K562 (cell line): ENCODE measurements at regions not wholly inside any gene's neighbourhood (a gene's known extent, or its start where the extent isn't known, plus 50 kb on each side); places are given as distances from the start of the nearest gene placed in this dataset.
A peak's percentile ranks its signal among the peaks of the same experiment; 100 is the strongest.

Source experiments
- ATAC-seq: fragments of 200-7000 bp; cut with Tn5 transposase; 3 replicates; pipeline ENCODE4 v1.9.1; 2020; ENCODE audit warnings: moderate library complexity
- BruUV-seq: library from RNA; stranded (reverse); fragments of 400-500 nt; replicated peaks from 2 replicates; lab custom pipeline; 2021; lab: Mats Ljungman, UMichigan
- CTCF ChIA-PET: fragments of 300-600 bp; formaldehyde crosslinking; extraction: SDS; loops from one replicate; lab custom pipeline; 2021; ENCODE audit warnings: low intra/inter-chr PET ratio; lab: Yijun Ruan, JAX
- POLR2A ChIA-PET: fragments of 300-600, 350-650 bp; sonication (Branson Sonifier 250); formaldehyde crosslinking; extraction: SDS; loops from one replicate; lab custom pipeline; 2021; ENCODE audit warnings: antibody characterized with exemption, inconsistent platforms; lab: Yijun Ruan, JAX
- DNase-seq, 4 experiments: peaks; one replicate each; pipeline versions ENCODE4 v3.0.0 to v3.0.0-alpha.2; 2011 to 2018; ENCODE audit warnings: low spot score in 3 of 4, mixed read lengths in 3 of 4; ENCODE audit errors: extremely low read depth in 1 of 4
- FAIRE-seq: peaks from 2 replicates; lab custom pipeline; 2011; peaks lifted over from hg19 to GRCh38; lab: Jason Lieb, UNC
- H2AFZ ChIP-seq: 2 replicates; pipeline ENCODE4 v1.6.0; 2011; ENCODE audit warnings: low read depth, low read length, control low read depth, inconsistent platforms
- H3K27ac ChIP-seq: fragments of 200-600 bp; 3 replicates; pipeline ENCODE4 v1.8.0; 2011; ENCODE audit warnings: low read depth, mild to moderate bottlenecking, control low read depth, inconsistent platforms, low read length, moderate library complexity, mixed read lengths; ENCODE audit errors: extremely low read depth
- H3K27me3 ChIP-seq, 2 experiments: fragments of 300-600 bp in 1 of 2; 2 replicates in 1 of 2; 3 replicates in 1 of 2; pipeline versions ENCODE4 v1.6.0 to v1.8.0; 2011; ENCODE audit warnings: inconsistent platforms in 2 of 2, low read length in 2 of 2, mild to moderate bottlenecking in 1 of 2, mixed read lengths in 1 of 2, moderate library complexity in 1 of 2; ENCODE audit not compliant: control insufficient read depth in 2 of 2, insufficient read depth in 2 of 2
- H3K36me3 ChIP-seq: fragments of 300-600 bp; 3 replicates; pipeline ENCODE4 v1.8.0; 2011; ENCODE audit warnings: mild to moderate bottlenecking, low read length, inconsistent platforms; ENCODE audit not compliant: control insufficient read depth, insufficient read depth
- H3K4me1 ChIP-seq, 2 experiments: fragments of 200-600 bp in 1 of 2; replicated peaks in 1 of 2; 2 replicates in 1 of 2; 3 replicates in 1 of 2; pipeline versions ENCODE4 v1.5.1 to v1.8.0; 2011; ENCODE audit warnings: inconsistent platforms in 2 of 2, low read length in 2 of 2, mild to moderate bottlenecking in 1 of 2, mixed read lengths in 1 of 2, moderate library complexity in 1 of 2; ENCODE audit not compliant: control insufficient read depth in 2 of 2, insufficient read depth in 2 of 2
- H3K4me2 ChIP-seq: 2 replicates; pipeline ENCODE4 v1.6.1; 2011; ENCODE audit warnings: low read length, control low read depth, inconsistent platforms, mixed read lengths; ENCODE audit not compliant: insufficient read depth
- H3K4me3 ChIP-seq: fragments of 200-600 bp; sonication (generic), shearing (Covaris generic); 2 replicates; pipeline ENCODE4 v1.5.1; 2016; ENCODE audit warnings: control low read depth, inconsistent platforms
- H3K79me2 ChIP-seq: fragments of 200-600 bp; 3 replicates; pipeline ENCODE4 v1.8.0; 2011; ENCODE audit warnings: low read length, inconsistent platforms; ENCODE audit not compliant: control insufficient read depth, insufficient read depth
- H3K9ac ChIP-seq, 2 experiments: 2 replicates each; pipeline versions ENCODE4 v1.6.0 to v1.6.1; 2011; ENCODE audit warnings: low read depth in 2 of 2, low read length in 2 of 2, control low read depth in 1 of 2, inconsistent platforms in 1 of 2, mild to moderate bottlenecking in 1 of 2, mixed read lengths in 1 of 2; ENCODE audit not compliant: insufficient read depth in 1 of 2
- H3K9me1 ChIP-seq: one replicate; pipeline ENCODE4 v1.6.0; 2011; ENCODE audit warnings: inconsistent platforms, mild to moderate bottlenecking, low read length, moderate library complexity; ENCODE audit not compliant: control insufficient read depth, insufficient read depth
- H3K9me3 ChIP-seq: replicated peaks from 2 replicates; pipeline ENCODE4 v1.5.1; 2011; ENCODE audit warnings: low read depth, low read length, inconsistent platforms; ENCODE audit not compliant: control insufficient read depth, insufficient read depth
- H4K20me1 ChIP-seq: replicated peaks from 2 replicates; pipeline ENCODE4 v1.6.1; 2011; ENCODE audit warnings: low read length, inconsistent platforms, mixed read lengths; ENCODE audit not compliant: control insufficient read depth, insufficient read depth
- BACH1 ChIP-seq: fragments of 200-800 bp; sonication (Bioruptor generic); IDR thresholded peaks from 2 replicates; pipeline ENCODE4 v1.6.1; 2016; ENCODE audit warnings: missing genetic modification characterization, missing compliant biosample characterization
- CBFA2T3 ChIP-seq: fragments of 450-650 bp; IDR thresholded peaks from 2 replicates; pipeline ENCODE4 v1.6.1; 2017
- MECOM ChIP-seq: fragments of 250-450 bp; sonication (Bioruptor Pico); IDR thresholded peaks from 2 replicates; pipeline ENCODE4 v1.8.0; 2022; ENCODE audit warnings: inconsistent platforms
- NFRKB ChIP-seq: fragments of 450-650 bp; IDR thresholded peaks from 2 replicates; pipeline ENCODE4 v1.6.1; 2016; ENCODE audit warnings: low read depth
- ZNF140 ChIP-seq: fragments of 250-450 bp; sonication (Bioruptor Pico); IDR thresholded peaks from 2 replicates; pipeline ENCODE4 v1.8.0; 2021; ENCODE audit warnings: moderate library complexity, mild to moderate bottlenecking, inconsistent platforms
- WGBS: fragments of 100-300 bp; shearing (Covaris generic); methylation state at CpG from one replicate; pipeline ENCODE4 v1.1.6; 2016; ENCODE audit warnings: low coverage, mixed read lengths; ENCODE audit not compliant: insufficient coverage; ENCODE audit errors: missing lambda C conversion rate; 5-methylcytosine and 5-hydroxymethylcytosine counted together
- in situ Hi-C: fragments of 300-500 bp; cut with MboI; formaldehyde crosslinking; loops from 4 replicates; pipeline ENCODE4 v1.15.0; 2018; ENCODE audit warnings: inconsistent platforms, mixed read lengths
- intact Hi-C: fragments of 100-400 bp; cut with micrococcal nuclease; formaldehyde crosslinking; loops from 2 replicates; pipeline ENCODE4 v1.14.2; 2022
- TF ChIP-seq, protein P1 (sequence below): fragments of 450-650 bp; IDR thresholded peaks from 2 replicates; pipeline ENCODE4 v1.6.1; 2017; ENCODE audit warnings: antibody characterized with exemption
- TF ChIP-seq, protein P2 (sequence below): IDR thresholded peaks from 2 replicates; pipeline ENCODE4 v1.6.1; 2016; ENCODE audit warnings: missing genetic modification characterization, missing compliant biosample characterization
- TF ChIP-seq, protein P3 (sequence below): fragments of 450-650 bp; IDR thresholded peaks from 2 replicates; pipeline ENCODE4 v1.6.1; 2016; ENCODE audit warnings: mild to moderate bottlenecking, moderate library complexity

DNA sequence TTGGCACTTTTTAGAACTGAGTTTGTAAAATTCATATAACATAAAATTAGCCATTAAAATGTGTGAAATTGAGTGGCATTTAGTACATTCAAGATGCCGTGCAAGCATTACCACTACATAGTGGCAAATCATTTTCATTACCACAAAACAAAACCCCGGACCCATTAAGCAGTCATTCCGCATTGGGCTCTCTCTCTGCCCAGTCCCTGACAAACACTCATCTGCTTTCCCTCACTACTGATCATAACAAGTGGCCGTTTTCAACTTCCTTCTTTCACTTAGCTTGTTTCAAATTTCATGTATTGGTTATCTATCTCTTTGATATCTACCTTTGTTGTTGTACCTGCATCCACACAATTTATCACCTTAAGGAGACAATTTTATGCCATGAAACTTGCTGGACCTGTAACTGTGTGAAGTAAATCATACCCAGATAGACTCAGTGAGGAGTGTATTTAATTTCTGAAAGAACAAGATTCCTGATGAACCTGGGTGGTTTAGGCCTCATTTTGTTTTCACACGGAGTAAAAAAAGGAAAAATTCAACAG is 202.1 kb downstream of the OR13H1 start:
- Histone ChIP-seq H3K27ac (peak overlapping the region; percentile 71), H3K27me3 (no peaks in the 10 kb centered on the region), H3K36me3 (peaks cover 59% of the 10 kb centered on the region), H3K4me3 (no peak overlapping the region), H3K79me2 (no peaks in the 10 kb centered on the region), H2AFZ (peak overlapping the region; percentile 78), H4K20me1 (no peaks in the 10 kb centered on the region), H3K4me1 (0 out of 5 replicates have a peak, but pooled peaks cover 0 to 3% of the 10 kb centered on the region in 2 experiments), H3K9ac (no peak overlapping the region), H3K4me2 (no peak overlapping the region), H3K9me3 (no peaks in the 10 kb centered on the region; the same call in none of the 2 replicates), H3K9me1 (no peaks in the 10 kb centered on the region)
- DNase-seq (no peak), ATAC-seq (peak; percentile 42), FAIRE-seq (no peak)
- 65% methylated on average over 5 of the region's 5 CpGs for WGBS
- intact Hi-C loops (no loop called here), in situ Hi-C loops (no loop called here)
- ChIA-PET POLR2A (no interaction called here), CTCF (no interaction called here)
- no TSS peak for BruUV-seq
- TF ChIP-seq MECOM (CRISPR knock-in tag) (no peak), ZNF140 (CRISPR knock-in tag) (no peak), BACH1 (tag) (no peak), CBFA2T3 (no peak), NFRKB (0 out of 2 replicates have a peak, but pooled peaks have one; percentile 43)
- TF ChIP-seq, protein P1, sequence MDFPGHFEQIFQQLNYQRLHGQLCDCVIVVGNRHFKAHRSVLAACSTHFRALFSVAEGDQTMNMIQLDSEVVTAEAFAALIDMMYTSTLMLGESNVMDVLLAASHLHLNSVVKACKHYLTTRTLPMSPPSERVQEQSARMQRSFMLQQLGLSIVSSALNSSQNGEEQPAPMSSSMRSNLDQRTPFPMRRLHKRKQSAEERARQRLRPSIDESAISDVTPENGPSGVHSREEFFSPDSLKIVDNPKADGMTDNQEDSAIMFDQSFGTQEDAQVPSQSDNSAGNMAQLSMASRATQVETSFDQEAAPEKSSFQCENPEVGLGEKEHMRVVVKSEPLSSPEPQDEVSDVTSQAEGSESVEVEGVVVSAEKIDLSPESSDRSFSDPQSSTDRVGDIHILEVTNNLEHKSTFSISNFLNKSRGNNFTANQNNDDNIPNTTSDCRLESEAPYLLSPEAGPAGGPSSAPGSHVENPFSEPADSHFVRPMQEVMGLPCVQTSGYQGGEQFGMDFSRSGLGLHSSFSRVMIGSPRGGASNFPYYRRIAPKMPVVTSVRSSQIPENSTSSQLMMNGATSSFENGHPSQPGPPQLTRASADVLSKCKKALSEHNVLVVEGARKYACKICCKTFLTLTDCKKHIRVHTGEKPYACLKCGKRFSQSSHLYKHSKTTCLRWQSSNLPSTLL, result no peak
- TF ChIP-seq, protein P2, sequence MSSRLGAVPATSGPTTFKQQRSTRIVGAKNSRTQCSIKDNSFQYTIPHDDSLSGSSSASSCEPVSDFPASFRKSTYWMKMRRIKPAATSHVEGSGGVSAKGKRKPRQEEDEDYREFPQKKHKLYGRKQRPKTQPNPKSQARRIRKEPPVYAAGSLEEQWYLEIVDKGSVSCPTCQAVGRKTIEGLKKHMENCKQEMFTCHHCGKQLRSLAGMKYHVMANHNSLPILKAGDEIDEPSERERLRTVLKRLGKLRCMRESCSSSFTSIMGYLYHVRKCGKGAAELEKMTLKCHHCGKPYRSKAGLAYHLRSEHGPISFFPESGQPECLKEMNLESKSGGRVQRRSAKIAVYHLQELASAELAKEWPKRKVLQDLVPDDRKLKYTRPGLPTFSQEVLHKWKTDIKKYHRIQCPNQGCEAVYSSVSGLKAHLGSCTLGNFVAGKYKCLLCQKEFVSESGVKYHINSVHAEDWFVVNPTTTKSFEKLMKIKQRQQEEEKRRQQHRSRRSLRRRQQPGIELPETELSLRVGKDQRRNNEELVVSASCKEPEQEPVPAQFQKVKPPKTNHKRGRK (tag), result no peak
- TF ChIP-seq, protein P3, sequence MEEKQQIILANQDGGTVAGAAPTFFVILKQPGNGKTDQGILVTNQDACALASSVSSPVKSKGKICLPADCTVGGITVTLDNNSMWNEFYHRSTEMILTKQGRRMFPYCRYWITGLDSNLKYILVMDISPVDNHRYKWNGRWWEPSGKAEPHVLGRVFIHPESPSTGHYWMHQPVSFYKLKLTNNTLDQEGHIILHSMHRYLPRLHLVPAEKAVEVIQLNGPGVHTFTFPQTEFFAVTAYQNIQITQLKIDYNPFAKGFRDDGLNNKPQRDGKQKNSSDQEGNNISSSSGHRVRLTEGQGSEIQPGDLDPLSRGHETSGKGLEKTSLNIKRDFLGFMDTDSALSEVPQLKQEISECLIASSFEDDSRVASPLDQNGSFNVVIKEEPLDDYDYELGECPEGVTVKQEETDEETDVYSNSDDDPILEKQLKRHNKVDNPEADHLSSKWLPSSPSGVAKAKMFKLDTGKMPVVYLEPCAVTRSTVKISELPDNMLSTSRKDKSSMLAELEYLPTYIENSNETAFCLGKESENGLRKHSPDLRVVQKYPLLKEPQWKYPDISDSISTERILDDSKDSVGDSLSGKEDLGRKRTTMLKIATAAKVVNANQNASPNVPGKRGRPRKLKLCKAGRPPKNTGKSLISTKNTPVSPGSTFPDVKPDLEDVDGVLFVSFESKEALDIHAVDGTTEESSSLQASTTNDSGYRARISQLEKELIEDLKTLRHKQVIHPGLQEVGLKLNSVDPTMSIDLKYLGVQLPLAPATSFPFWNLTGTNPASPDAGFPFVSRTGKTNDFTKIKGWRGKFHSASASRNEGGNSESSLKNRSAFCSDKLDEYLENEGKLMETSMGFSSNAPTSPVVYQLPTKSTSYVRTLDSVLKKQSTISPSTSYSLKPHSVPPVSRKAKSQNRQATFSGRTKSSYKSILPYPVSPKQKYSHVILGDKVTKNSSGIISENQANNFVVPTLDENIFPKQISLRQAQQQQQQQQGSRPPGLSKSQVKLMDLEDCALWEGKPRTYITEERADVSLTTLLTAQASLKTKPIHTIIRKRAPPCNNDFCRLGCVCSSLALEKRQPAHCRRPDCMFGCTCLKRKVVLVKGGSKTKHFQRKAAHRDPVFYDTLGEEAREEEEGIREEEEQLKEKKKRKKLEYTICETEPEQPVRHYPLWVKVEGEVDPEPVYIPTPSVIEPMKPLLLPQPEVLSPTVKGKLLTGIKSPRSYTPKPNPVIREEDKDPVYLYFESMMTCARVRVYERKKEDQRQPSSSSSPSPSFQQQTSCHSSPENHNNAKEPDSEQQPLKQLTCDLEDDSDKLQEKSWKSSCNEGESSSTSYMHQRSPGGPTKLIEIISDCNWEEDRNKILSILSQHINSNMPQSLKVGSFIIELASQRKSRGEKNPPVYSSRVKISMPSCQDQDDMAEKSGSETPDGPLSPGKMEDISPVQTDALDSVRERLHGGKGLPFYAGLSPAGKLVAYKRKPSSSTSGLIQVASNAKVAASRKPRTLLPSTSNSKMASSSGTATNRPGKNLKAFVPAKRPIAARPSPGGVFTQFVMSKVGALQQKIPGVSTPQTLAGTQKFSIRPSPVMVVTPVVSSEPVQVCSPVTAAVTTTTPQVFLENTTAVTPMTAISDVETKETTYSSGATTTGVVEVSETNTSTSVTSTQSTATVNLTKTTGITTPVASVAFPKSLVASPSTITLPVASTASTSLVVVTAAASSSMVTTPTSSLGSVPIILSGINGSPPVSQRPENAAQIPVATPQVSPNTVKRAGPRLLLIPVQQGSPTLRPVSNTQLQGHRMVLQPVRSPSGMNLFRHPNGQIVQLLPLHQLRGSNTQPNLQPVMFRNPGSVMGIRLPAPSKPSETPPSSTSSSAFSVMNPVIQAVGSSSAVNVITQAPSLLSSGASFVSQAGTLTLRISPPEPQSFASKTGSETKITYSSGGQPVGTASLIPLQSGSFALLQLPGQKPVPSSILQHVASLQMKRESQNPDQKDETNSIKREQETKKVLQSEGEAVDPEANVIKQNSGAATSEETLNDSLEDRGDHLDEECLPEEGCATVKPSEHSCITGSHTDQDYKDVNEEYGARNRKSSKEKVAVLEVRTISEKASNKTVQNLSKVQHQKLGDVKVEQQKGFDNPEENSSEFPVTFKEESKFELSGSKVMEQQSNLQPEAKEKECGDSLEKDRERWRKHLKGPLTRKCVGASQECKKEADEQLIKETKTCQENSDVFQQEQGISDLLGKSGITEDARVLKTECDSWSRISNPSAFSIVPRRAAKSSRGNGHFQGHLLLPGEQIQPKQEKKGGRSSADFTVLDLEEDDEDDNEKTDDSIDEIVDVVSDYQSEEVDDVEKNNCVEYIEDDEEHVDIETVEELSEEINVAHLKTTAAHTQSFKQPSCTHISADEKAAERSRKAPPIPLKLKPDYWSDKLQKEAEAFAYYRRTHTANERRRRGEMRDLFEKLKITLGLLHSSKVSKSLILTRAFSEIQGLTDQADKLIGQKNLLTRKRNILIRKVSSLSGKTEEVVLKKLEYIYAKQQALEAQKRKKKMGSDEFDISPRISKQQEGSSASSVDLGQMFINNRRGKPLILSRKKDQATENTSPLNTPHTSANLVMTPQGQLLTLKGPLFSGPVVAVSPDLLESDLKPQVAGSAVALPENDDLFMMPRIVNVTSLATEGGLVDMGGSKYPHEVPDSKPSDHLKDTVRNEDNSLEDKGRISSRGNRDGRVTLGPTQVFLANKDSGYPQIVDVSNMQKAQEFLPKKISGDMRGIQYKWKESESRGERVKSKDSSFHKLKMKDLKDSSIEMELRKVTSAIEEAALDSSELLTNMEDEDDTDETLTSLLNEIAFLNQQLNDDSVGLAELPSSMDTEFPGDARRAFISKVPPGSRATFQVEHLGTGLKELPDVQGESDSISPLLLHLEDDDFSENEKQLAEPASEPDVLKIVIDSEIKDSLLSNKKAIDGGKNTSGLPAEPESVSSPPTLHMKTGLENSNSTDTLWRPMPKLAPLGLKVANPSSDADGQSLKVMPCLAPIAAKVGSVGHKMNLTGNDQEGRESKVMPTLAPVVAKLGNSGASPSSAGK, result no peak
